Fibroblast of lung (primary cell): ENCODE measurements at regions not wholly inside any gene's neighbourhood (a gene's known extent, or its start where the extent isn't known, plus 50 kb on each side); places are given as distances from the start of the nearest gene placed in this dataset.

Experiments used
- DNase-seq, 2 donors: peaks; one replicate each; pipeline versions ENCODE4 v3.0.0 to v3.0.0-alpha.2; 2010; ENCODE audit warnings: low read depth in 2 of 2
- H2AFZ ChIP-seq: 2 replicates; pipeline ENCODE4 v1.5.1; 2012; ENCODE audit warnings: low read length, control low read depth, inconsistent platforms
- H3K27ac ChIP-seq: 2 replicates; pipeline ENCODE4 v1.5.1; 2011; ENCODE audit warnings: low read length, control low read depth; ENCODE audit not compliant: insufficient read depth
- H3K27me3 ChIP-seq: 2 replicates; pipeline ENCODE4 v1.5.1; 2011; ENCODE audit warnings: mild to moderate bottlenecking, low read length; ENCODE audit not compliant: control insufficient read depth, insufficient read depth
- H3K36me3 ChIP-seq: 2 replicates; pipeline ENCODE4 v1.5.1; 2011; ENCODE audit warnings: low read length; ENCODE audit not compliant: control insufficient read depth, insufficient read depth
- H3K4me1 ChIP-seq: 2 replicates; pipeline ENCODE4 v1.5.1; 2011; ENCODE audit warnings: low read length; ENCODE audit not compliant: control insufficient read depth, insufficient read depth; ENCODE audit errors: extremely low read depth
- H3K4me2 ChIP-seq: 2 replicates; pipeline ENCODE4 v1.5.1; 2011; ENCODE audit warnings: low read length, control low read depth; ENCODE audit not compliant: insufficient read depth; ENCODE audit errors: extremely low read depth
- H3K4me3 ChIP-seq, 4 experiments: fragments of 200-600 bp in 1 of 4; sonication (generic) in 1 of 4; replicated peaks in 1 of 4; 2 replicates each; pipeline ENCODE4 v1.5.1; 2011 to 2016; ENCODE audit warnings: low read length in 4 of 4, low read depth in 3 of 4, mild to moderate bottlenecking in 3 of 4, control low read depth in 2 of 4, inconsistent platforms in 1 of 4, mixed read lengths in 1 of 4; ENCODE audit not compliant: insufficient read depth in 1 of 4; ENCODE audit errors: control extremely low read depth in 1 of 4
- H3K79me2 ChIP-seq: 2 replicates; pipeline ENCODE4 v1.5.1; 2012; ENCODE audit warnings: mild to moderate bottlenecking, low read length, inconsistent platforms; ENCODE audit not compliant: control insufficient read depth, insufficient read depth
- H3K9ac ChIP-seq: 2 replicates; pipeline ENCODE4 v1.5.1; 2011; ENCODE audit warnings: mild to moderate bottlenecking, low read length, control low read depth; ENCODE audit not compliant: insufficient read depth
- H3K9me3 ChIP-seq: 2 replicates; pipeline ENCODE4 v1.5.1; 2012; ENCODE audit warnings: low read depth, low read length; ENCODE audit not compliant: control insufficient read depth, insufficient read depth
- H4K20me1 ChIP-seq: 2 replicates; pipeline ENCODE4 v1.5.1; 2011; ENCODE audit warnings: low read length; ENCODE audit not compliant: control insufficient read depth, insufficient read depth; ENCODE audit errors: extremely low read depth
- CTCF ChIP-seq, 2 donors: IDR thresholded peaks in 1 of 2; conservative IDR thresholded peaks in 1 of 2; 1 replicate in 1 of 2; 2 replicates in 1 of 2; pipeline ENCODE4 v1.5.1; 2011 to 2012; ENCODE audit warnings: low read length in 2 of 2, control low read depth in 1 of 2, inconsistent platforms in 1 of 2, low read depth in 1 of 2, mild to moderate bottlenecking in 1 of 2
- EZH2 ChIP-seq: IDR thresholded peaks from 2 replicates; pipeline ENCODE4 v1.5.1; 2012; ENCODE audit warnings: low read length, control low read depth, mild to moderate bottlenecking; ENCODE audit errors: missing control alignments

GRCh38 chr2:8413589-8414135, 268.2 kb upstream of the ID2 start:
- no peak for TF ChIP-seq CTCF (conservative IDR thresholded peaks at IDR 0.05 in 1 of 2, IDR thresholded peaks at IDR 0.05 in 1 of 2; ENCODE audit: low read depth in 1 of 2, low read length in 2 of 2)
- no peak overlapping the region for H3K4me2 ChIP-seq

GRCh38 chr2:8414946-8415879, 266.6 kb upstream of the ID2 start:
- TF ChIP-seq EZH2 (no peak), CTCF (conservative IDR thresholded peaks at IDR 0.05 in 1 of 2, IDR thresholded peaks at IDR 0.05 in 1 of 2; ENCODE audit: low read depth in 1 of 2, low read length in 2 of 2) (no peak)
- Histone ChIP-seq H3K4me1 (no peaks in the 10 kb centered on the region), H3K36me3 (no peaks in the 10 kb centered on the region), H3K27ac (no peak overlapping the region), H3K79me2 (no peaks in the 10 kb centered on the region), H3K4me3 (no peak overlapping the region), H2AFZ (no peak overlapping the region), H3K9me3 (no peaks in the 10 kb centered on the region), H3K27me3 (no peaks in the 10 kb centered on the region), H3K4me2 (no peak overlapping the region), H4K20me1 (no peaks in the 10 kb centered on the region), H3K9ac (no peak overlapping the region)
- DNase-seq, result no peak

More at GRCh38 chr2:8413589-8414135, 268.2 kb upstream of the ID2 start:
- Histone ChIP-seq H3K4me1 (no peaks in the 10 kb centered on the region), H3K36me3 (no peaks in the 10 kb centered on the region), H3K27ac (no peak overlapping the region), H3K4me3 (no peak overlapping the region), H2AFZ (no peak overlapping the region), H3K9ac (no peak overlapping the region), H3K9me3 (no peaks in the 10 kb centered on the region), H3K79me2 (no peaks in the 10 kb centered on the region), H3K27me3 (no peaks in the 10 kb centered on the region), H4K20me1 (no peaks in the 10 kb centered on the region)
- DNase-seq, result no peak

- Histone ChIP-seq H3K9me3 (no peaks in the 10 kb centered on the region), H3K4me3 (no peak overlapping the region), H3K79me2 (no peaks in the 10 kb centered on the region), H3K27me3 (no peaks in the 10 kb centered on the region), H3K9ac (no peak overlapping the region), H3K4me1 (no peaks in the 10 kb centered on the region), H3K4me2 (no peak overlapping the region), H4K20me1 (no peaks in the 10 kb centered on the region), H3K27ac (no peak overlapping the region), H2AFZ (no peak overlapping the region), H3K36me3 (no peaks in the 10 kb centered on the region)
- no peak for DNase-seq
- no peak for TF ChIP-seq CTCF (conservative IDR thresholded peaks at IDR 0.05 in 1 of 2, IDR thresholded peaks at IDR 0.05 in 1 of 2; ENCODE audit: low read depth in 1 of 2, low read length in 2 of 2)
- no peak for TF ChIP-seq EZH2
Observed at GRCh38 chr2:8416001-8416571, 265.8 kb upstream of the ID2 start.
